Tibial nerve (tissue), 4 donors: ENCODE measurements at regions not wholly inside any gene's neighbourhood (a gene's known extent, or its start where the extent isn't known, plus 50 kb on each side); places are given as distances from the start of the nearest gene placed in this dataset.

Experiments used
- CTCF ChIP-seq, 5 experiments: fragments of 200-600 bp in 3 of 5; fragments of 450-650 bp in 2 of 5; sonication (generic) in 3 of 5; IDR thresholded peaks; one replicate each; pipeline ENCODE4 v1.5.1; 2016 to 2019; ENCODE audit warnings: antibody characterized with exemption in 5 of 5, mild to moderate bottlenecking in 3 of 5, moderate library complexity in 2 of 5
- EP300 ChIP-seq, 2 donors: sonication (generic); formaldehyde crosslinking; IDR thresholded peaks; one replicate each; pipeline ENCODE4 v1.6.1; 2017; ENCODE audit warnings: antibody characterized with exemption in 2 of 2, mild to moderate bottlenecking in 1 of 2
- POLR2A ChIP-seq, 2 donors: fragments of 450-650 bp; IDR thresholded peaks; one replicate each; pipeline ENCODE4 v1.6.1; 2017; ENCODE audit warnings: antibody characterized with exemption in 2 of 2, mild to moderate bottlenecking in 2 of 2, moderate library complexity in 2 of 2

- no peak for TF ChIP-seq CTCF (IDR thresholded peaks at IDR 0.05)
- no peak for TF ChIP-seq POLR2A (IDR thresholded peaks at IDR 0.05)
- TF ChIP-seq EP300 (IDR thresholded peaks at IDR 0.05): no peak
Observed at GRCh38 chr1:105874621-105875020, 1181.9 kb upstream of the PRMT6 start.
